HG03060 (cell line): ENCODE measurements at regions not wholly inside any gene's neighbourhood (a gene's known extent, or its start where the extent isn't known, plus 50 kb on each side); places are given as distances from the start of the nearest gene placed in this dataset.

ENCODE experiments used
- ATAC-seq: cut with Tn5 transposase; IDR thresholded peaks from one replicate; pipeline ENCODE4 v1.9.1; 2021; ENCODE audit warnings: low read depth, moderate number of reproducible peaks; ENCODE audit not compliant: unreplicated experiment

DNA sequence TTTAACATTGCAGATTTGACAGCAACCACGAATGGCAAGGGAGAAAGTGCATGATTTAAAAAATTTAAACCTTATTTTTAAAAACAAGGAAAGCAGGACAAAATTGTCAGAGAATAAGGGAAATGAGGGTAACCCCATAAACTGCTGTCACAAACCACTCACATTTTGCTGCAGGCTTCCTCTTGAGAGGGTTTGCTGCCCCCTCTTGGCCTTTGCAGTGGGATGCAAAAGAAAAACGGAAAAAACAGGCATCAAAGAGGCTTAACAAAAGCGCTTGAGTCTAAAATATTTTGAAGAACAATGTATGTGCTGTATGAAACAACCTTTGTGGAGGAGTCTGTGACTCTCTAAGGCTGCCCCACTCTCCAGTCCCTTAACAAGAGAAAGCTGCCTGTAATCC, 91.6 kb downstream of the TMX3 start:
- ATAC-seq = peak; percentile 49

DNA sequence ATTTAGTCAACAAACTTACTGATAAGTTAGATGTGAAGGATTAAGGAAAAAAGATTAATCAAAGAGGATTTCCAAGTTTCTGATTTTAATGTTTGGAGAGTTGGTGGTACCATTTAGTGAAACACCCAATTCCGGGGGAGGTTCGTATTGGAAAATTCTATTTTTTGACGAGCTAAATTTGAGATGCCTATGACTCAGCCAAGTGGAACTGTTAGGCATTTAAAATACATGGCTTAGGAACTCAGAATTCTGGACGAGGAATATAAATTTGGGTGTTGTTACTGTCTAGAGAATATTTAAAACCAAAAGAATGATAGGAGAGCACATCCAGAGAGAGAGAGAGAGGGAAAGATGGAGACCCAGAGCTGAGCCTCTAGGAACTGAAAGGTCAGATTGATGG, 103.6 kb downstream of the TMX3 start:
- no peak for ATAC-seq

DNA sequence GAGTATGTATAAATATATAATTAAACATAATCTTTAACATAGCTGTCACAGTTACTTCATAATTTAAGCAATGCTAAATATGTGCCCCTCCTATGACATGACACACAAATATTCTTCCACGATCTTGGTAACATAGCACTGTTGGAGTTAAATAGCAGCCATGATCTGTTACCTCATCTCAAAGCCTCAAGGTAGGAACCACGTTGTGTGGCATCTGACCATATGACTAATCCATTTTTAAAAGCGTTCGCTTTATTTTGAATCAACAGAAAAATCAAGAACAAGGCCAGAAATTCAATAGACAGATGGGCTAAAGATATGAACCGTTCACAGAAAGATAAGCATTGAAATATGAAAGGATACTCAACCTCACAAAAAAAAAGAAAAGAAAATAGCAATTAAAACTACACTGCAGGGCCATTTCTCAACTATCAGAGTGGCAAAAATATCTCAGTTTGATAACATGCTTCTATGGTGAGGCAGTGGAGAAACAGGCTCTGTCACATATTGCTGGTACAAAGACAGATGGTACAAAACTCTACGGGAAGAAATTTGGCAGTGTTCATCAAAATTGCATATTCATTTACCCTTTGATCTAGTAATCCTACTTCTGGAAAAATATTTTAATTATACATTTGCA, 105.9 kb downstream of the TMX3 start:
- ATAC-seq = no peak

DNA sequence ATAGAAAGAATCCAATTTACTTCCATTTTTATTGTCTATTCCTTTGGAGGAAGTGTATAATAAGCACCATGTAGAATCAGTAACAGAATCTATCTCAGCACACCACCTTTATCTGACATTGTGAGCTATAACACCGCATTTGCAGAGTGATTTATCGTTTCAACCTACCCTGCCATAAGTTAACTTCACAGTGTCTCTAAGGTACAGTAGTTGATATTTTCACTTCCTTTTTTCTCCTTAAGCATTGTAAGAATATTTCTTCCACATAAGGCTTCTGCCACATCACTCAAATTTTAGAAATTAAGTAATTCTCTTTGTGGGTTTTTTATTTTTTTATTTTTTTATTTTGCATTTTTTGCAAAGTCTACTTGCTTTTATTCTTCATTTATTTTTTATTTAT, 107.1 kb downstream of the TMX3 start:
- ATAC-seq = no peak

DNA sequence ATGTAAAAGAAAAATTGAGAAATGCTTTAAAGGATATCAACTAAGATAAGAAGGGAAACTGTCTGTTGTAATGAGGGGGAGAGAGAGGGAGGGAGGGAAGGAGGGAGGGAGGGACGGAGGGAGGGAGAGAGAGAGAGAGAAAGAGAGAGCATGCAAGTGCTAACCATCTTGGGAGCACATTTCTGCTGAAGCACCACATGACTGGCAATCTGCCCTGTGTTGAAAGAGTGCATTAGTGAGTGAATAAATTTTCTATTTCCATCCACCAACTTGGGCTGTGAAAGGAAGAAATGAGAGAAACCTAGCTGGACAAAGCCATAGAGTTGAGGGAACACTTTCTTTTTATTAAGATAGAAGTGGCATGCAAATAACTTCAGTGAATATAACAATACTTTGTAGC, 110.7 kb downstream of the TMX3 start:
- no peak for ATAC-seq

DNA sequence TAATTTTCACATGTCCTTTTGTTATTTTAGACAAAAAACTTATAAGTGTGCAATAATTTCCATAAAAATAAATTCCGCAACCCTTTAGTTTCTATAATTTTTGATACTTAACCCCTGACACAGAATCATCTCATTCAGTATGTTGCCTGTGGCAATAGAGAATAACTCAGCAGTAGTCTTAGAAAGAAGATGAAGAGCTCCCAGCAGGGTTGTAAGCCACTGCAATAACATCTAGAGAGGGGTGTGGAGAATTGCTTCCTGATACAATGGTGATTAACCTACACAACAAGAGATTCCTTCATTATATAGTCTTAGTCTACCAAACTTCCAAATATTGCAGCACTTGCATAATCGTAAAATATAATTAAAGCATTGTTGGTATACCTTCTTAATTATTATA, 118.9 kb downstream of the TMX3 start:
- ATAC-seq = no peak

DNA sequence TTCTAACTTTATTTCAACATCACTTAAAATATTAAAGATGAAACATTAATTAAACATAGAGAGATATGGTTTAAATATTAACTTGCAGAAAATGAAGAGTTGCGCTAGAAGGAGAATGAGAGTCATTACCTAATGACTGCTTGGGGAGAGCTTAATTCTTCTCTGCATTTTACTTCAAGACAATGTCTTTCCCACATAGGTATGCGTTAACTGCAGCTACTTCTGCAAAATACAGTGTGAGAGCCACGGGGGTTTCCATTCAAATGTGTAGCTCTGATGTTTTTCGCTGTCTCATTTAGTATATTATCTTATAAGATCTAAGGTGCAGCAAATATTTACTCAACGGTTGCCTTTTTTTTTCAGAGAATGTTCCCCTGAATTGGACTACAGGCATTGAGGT, 126.7 kb downstream of the TMX3 start:
- ATAC-seq = no peak

DNA sequence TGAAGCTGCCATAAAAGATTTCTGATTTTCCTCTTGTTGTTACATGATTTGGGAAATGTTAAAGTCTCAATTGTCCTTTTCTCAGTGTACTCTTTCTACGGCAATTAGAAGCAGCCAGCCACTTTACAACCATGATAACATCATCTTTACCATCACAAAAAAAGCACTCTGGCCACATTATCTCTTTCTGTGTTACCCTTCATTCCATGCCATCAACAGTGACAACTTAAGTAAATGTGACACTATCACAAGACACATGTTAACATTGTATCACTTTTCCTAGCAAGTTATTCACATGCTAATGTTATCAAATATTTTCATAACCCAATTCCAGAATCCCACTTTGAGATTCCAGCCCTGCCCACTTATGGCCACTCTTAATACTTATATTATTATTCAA, 131.2 kb downstream of the TMX3 start:
- ATAC-seq = no peak

DNA sequence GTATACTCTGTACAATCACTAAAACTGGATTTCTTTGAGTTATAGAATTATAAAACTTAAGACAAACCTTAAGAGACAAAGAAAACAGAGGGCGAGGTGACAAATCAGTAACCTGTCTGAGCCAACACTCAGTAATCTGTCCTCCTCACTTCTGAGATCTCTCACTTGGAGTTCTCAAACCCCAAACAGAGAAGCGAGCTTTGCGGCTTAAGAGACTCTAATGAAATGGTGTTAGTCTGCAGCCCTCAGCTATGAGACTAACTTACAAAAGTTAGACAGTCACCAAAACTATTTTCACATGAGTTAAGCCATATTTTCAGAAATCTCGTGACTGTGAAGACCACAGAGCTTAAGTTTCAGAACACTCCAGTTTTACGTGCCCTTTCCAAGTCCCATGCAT, 140.6 kb downstream of the TMX3 start:
- no peak for ATAC-seq

DNA sequence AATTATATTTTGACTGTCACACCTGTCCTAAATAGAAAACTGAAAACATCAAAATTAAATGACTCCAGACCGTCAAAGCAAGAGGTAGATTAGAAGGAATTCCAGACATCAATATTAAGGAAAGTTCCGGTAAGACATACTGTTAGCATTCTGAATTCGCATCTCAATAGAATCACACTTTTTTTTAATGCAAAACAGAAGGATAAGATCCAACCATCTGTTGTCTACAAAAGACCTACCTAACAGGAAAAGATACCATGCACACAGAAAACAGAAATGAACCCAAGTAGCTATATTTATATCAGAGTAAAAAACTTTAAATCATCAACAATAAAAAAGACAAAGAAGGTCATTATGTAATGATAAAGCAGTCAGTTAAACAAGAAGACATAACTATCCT, 145.0 kb downstream of the TMX3 start:
- ATAC-seq = no peak

DNA sequence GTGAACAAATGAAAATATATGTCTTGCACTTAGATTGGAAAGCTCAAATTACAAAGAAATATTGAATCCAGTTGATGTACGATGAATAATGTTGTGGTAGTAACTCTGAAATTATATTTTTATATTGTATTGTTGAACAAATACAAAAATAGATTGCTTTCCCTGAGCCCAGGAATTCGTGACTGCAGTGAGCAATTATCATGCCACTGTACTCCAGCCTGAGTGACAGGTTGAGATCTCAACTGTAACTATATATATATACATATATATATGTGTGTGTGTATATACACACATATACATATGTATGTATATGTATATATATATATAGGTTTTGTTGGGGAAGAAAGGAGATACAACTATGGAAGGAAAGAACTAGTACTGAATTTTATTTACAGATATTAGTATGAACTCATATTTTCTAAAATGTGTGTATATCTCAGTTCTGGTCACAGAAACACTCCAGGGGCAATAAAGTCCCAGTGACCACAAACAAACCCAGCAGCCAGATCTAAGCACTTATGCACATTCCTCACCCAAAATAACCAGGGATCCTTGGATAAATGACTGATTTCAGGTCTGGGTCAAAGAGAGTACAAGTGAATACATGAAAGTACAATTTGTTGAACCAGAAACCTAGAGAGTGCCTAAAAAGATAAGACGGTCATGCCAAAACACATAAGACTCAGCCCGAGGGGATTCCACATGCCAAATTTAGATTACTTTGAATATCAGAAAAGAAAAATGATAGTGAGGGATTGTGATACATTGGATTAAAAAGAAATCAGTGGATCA, 146.3 kb downstream of the TMX3 start:
- ATAC-seq = no peak

DNA sequence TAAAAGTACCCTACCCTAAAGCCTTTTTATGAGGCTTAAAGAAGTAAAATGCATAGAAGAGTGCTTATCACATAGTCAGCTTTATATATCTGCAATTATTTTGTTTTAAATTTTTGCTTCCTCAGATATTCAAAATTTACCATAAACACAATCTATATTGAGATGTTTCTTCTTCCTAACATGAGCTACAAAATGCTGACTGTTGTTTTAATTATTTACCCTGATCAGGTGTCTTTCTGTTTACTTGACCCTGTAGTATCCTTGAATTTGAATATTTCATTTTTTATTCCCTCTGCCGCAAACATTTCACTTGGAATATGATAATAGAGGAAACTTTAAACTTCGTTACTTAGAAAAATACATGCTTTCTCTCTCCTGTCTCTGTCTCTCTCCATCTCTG, 147.9 kb downstream of the TMX3 start:
- no peak for ATAC-seq

DNA sequence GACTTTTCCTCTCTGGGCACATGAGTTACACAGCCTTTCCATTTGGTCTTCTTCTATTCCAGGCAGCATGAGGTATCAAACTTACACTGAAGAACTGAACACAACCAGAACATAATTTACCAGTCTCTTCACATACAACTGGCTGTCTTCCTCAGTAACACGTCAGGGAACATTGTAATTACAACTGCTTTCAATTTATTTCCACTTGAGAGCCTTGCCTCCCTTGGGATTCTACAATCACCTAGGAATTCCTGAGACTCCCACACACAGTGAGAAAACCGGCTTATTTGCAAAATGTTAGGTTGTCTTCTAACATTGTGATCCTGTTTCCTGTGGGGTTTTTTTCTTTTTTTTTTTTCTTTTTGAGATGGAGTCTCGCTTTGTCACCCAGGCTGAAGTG, 149.9 kb downstream of the TMX3 start:
- no peak for ATAC-seq

DNA sequence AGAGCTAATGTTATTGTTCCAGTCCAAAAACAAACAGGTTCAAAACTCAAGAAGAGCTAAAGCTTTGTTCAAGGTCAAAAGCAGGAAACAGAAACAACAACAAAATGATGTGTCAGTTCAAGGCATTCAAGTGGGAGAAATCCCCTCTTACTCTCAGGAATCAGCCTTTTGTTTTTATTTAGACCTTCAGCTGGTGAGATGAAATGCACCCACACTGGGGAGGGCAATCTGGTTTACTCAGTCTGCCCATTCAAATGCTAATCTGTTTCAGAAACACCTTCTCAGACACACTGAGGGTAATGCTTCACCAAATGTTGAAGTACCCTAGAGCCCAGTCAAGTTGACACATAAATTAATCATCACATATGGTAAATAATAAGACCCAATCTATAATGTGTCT, 150.6 kb downstream of the TMX3 start:
- ATAC-seq = no peak

DNA sequence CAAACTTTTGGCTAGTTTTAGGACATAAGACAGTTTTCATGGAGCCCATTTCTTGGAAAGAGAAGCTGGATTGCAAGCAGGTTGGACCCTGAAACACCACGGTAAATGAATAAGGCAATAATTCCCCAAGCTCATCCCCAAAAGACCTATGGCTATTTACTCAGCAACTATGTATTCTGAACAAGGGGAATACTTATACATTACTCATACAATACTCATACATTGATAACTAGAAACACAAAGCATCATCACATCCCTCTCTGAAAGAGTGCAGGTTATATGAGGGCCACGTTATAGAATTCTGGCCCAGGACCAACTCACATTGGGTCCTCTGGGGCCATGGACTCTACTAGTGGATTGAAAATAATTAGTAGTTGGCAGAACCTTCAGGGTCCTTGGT, 154.8 kb downstream of the TMX3 start:
- ATAC-seq = no peak

DNA sequence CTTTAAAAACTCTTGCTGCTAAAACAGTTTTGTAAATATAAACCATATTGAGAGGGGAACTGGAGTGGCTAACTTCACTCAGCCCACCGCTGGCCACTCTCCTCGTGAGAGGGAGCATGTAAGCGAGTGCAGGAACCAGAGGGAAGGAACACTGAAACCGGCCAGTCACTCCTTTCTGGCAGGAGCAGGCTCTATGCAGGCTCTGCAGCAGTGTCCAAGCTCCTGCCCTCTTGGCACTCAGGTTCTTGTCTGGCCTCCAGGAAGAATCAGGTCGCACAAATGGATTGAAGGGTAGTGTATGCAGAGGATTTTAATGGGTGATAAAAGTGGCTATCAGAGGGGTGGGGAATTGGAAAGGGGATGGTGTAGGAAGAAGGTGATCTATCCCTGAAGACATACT, 157.7 kb downstream of the TMX3 start:
- ATAC-seq = no peak

DNA sequence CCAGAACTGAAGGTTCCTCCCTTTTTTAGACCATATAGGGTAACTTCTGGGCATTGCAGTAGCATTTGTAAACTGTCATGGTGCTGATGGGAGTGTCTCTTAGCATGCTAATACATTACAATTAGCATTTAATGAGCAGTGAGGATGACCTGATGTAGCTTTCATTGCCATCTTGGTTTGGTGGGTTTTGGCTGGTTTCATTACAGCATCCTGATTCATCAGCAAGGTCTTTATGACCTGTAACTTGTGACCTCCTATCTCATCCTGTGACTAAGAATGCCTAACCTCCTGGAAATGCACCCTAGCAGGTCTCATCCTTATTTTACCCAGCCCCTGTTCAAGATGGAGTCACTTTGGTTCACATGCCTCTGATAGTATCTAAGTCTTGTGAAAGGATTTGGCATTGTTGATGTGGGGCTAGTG, 159.0 kb downstream of the TMX3 start:
- no peak for ATAC-seq

DNA sequence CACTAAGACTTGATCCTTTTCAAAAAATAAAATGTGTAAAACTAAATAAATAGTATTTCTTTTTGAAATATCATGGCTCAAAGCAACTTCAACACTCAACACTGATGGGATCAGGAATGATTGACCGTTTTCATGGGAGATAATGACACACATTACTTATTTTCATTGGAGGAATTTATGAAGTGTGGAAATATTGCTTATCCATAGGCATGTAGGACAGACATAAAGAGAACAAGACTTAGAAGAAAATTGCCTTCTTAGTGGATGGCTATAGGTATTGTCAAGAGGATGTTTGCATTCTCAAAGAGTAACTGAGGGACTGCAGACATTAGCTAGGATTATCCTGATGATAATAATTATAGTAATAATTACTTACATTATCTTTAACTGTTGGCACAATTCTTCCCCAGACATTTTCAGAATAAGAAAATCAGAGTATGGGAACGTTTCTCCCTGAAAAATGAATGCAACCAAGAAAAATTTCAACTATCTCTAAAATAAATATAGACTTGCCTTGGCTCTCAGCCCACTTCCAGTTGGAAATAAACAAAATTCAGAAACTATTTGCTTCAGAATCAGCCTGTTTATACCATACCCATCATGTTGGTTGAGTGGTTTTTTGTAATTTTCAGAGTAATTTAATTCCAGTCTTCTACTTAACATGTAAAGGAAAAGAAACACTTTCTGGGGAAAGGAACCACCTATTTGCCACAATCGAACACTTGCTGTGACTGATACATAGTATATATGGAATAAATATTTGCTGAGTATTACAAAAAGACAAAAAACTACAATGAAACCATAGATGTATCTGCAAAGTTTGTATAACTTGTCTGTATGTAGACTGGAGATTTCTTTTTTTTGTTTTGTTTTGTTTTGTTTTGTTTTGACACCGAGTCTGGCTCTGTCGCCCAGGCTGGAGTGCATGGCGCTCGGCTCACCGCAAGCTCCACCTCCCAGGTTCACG, 165.7 kb downstream of the TMX3 start:
- no peak for ATAC-seq

DNA sequence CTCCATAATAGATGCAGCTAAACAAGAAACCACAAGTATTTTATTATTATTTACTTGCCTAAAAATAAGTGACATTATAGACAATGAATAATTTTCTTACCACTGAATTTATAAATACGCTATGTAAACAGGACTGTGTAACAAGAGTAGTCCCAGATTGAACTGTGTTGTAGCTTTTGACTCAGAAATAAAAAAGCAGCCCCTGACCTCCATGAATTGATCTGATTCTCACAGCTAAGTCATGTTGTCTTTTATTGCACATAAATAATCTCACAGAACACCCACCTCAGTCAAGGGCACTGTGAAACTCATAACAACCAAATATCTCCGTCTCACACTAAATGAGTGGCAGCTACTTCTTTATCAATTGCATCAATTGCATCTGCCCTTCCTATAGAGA, 171.6 kb downstream of the TMX3 start:
- ATAC-seq = no peak

DNA sequence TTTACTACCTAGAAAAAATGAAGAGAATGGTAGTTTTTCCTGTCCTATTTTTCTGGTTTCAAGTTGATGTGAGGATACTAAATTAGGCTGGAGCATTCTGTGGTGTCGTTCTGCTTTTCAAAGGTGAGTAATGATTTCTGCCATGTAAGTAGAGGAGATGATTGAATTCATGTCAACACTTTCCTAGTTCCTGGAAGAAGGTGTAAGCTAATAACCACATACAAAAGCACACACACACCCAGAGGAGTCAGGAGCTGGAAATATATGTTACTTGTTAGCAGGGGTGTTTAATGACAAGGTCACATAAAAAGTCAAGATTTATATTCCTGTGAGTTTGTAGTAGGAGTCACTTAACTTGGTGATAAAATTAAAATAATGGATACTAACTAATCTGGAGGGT, 172.1 kb downstream of the TMX3 start:
- no peak for ATAC-seq

DNA sequence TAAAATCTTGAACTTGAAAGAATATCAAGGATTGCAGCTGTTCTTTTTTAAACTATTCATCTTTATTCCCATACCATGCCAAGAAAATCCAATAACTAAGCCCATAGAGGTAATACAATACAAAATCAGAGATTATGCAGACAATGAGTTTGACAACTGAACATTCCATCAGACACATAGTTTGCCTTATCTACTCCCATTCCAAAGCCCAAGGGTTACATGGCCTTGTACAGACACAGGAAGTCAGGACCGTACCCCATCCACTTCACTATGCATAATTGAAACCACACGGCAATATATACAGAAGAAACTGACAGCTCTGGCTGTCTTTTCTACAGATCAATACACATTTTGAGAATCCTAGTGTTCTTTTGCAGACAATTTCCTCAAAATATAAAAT, 181.3 kb downstream of the TMX3 start:
- no peak for ATAC-seq
